Muscle layer of duodenum (tissue), 2 donors: ENCODE measurements at regions not wholly inside any gene's neighbourhood (a gene's known extent, or its start where the extent isn't known, plus 50 kb on each side); places are given as distances from the start of the nearest gene placed in this dataset.

Experiments used
- H3K27ac ChIP-seq: one replicate; pipeline ENCODE4 v1.7.0; 2013; ENCODE audit warnings: mild to moderate bottlenecking, low read length
- H3K27me3 ChIP-seq: one replicate; pipeline ENCODE4 v1.7.0; 2013; ENCODE audit warnings: low read depth, mild to moderate bottlenecking, control low read depth, low read length
- H3K36me3 ChIP-seq, 2 donors: one replicate each; pipeline ENCODE4 v1.7.0; 2013; ENCODE audit warnings: low read length in 2 of 2, control low read depth in 1 of 2, mild to moderate bottlenecking in 1 of 2; ENCODE audit not compliant: insufficient read depth in 2 of 2, control insufficient read depth in 1 of 2
- H3K4me1 ChIP-seq, 2 donors: one replicate each; pipeline ENCODE4 v1.7.0; 2013; ENCODE audit warnings: low read length in 2 of 2, mild to moderate bottlenecking in 2 of 2, control low read depth in 1 of 2, moderate library complexity in 1 of 2; ENCODE audit not compliant: insufficient read depth in 2 of 2, control insufficient read depth in 1 of 2
- H3K4me3 ChIP-seq, 2 donors: one replicate each; pipeline ENCODE4 v1.7.0; 2013; ENCODE audit warnings: low read length in 2 of 2, low read depth in 1 of 2, mild to moderate bottlenecking in 1 of 2
- H3K9me3 ChIP-seq, 2 donors: one replicate each; pipeline ENCODE4 v1.7.0; 2013; ENCODE audit warnings: low read length in 2 of 2, control low read depth in 1 of 2, mild to moderate bottlenecking in 1 of 2; ENCODE audit not compliant: control insufficient read depth in 1 of 2
- donor health status: healthy.

DNA sequence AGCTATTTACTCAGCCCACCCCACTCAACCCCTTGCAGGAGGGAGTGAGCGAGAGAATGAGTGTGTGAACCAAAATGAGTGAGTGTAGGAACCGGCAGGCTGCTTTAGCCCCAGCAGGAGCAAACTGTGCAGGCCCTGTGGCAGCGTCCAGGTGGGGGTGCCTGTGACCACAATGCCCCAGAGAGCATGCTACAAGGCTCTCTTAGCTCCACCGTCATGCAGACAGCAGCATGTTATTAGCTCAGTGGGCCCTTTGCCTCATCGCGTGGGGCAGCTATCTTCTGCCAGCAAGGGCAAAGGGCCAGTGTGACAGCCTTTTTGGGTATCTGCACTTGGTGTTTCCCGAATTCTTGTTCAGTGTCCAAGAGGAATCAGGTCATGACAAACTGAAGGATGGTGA lies 271.3 kb downstream of the GPM6A start:
- peaks cover 0 to 6% of the 10 kb centered on the region in 2 donors for H3K9me3 ChIP-seq

DNA sequence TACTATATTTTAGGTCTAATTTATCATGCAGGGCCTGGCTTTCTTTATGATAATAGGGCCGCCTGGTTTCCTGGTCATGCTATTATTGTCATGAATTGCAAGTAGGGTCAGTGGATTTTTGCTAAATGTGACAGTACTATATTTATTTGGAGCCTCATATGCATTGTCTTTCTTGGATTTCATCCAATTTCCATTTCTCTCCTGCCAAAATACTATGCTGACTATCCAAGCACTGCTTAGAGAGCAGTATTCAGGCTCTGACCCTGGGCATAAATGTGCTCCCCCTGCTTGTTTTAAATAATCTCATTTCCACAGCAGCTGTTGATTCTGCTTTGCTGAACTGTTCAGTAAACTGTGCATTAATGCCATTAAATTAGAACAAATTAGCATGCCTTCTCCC lies 269.3 kb downstream of the GPM6A start:
- H3K9me3 ChIP-seq, result peaks cover 0 to 6% of the 10 kb centered on the region in 2 donors
- H3K4me1 ChIP-seq, result peaks cover 0 to 10% of the 10 kb centered on the region in 2 donors
- no peaks in the 10 kb centered on the region for H3K36me3 ChIP-seq
- H3K27ac ChIP-seq, result no peak overlapping the region
- H3K27me3 ChIP-seq, result no peaks in the 10 kb centered on the region
- no peak overlapping the region for H3K4me3 ChIP-seq

More for the DNA sequence above, 271.3 kb downstream of the GPM6A start:
- peaks cover 0 to 10% of the 10 kb centered on the region in 2 donors for H3K4me1 ChIP-seq
- H3K27me3 ChIP-seq, result no peaks in the 10 kb centered on the region
- no peak overlapping the region for H3K4me3 ChIP-seq
- H3K27ac ChIP-seq, result no peak overlapping the region
- H3K36me3 ChIP-seq, result no peaks in the 10 kb centered on the region

DNA sequence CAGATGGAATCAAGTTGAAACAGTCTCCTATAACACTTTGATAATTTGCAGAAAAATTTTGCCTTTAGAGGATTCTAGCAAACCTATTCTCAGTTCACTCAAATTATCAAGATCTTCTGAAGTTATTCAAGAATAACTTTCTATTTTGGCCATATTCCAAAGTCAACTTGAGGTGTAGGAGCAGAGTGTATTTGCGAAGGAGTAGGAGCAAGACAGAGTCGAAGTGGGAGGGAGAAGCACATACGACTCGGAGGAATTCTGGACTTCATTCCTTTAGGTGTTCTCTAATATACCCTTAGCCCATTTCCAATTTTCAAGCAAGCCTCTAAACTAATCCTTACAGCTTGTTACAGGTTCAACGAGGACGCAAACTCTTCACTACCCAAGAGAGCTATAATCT lies 252.9 kb downstream of the GPM6A start:
- H3K27ac ChIP-seq, result no peak overlapping the region
- no peaks in the 10 kb centered on the region for H3K27me3 ChIP-seq
- no peaks in the 10 kb centered on the region for H3K4me1 ChIP-seq
- H3K9me3 ChIP-seq, result no peaks in the 10 kb centered on the region
- no peaks in the 10 kb centered on the region for H3K36me3 ChIP-seq
- H3K4me3 ChIP-seq, result no peak overlapping the region

DNA sequence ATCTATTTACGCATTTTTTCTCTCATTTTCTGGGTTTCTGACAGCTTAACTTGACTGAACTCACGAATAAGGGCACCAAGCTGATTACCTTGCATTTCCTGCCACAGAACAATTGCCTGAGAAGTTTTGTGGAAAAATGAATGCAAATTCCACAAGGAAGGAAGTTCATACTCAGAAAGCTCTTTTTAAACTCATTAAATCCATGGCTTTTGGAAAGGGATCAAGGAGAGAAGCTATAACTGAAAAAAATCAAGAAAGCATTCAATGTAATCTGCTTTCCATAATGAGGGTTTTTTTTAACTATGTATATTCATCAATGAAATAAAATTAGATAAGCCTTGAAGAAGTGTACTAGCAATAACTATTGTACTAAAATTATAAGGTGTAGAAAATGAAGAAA lies 252.5 kb downstream of the GPM6A start:
- H3K36me3 ChIP-seq, result no peaks in the 10 kb centered on the region
- no peaks in the 10 kb centered on the region for H3K9me3 ChIP-seq

DNA sequence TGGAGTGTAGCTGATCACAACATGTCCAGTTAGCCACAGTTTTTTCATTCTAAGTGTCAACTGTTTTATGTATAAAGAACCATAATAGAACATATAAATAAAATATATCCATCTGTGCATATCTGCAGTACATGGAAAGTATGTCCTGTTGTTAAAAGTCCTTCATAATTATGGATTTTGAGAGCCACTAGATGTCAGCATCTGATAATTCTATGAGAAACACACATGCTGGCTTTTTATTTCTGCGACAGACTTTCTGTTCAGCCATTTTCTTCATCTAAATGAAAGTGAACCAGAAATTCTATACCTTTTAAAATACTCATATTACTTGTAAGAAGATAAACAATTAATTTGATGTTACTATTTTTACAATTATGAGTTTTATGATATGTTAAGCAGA lies 251.5 kb downstream of the GPM6A start:
- Histone ChIP-seq H3K36me3 (no peaks in the 10 kb centered on the region), H3K4me3 (no peak overlapping the region), H3K4me1 (no peaks in the 10 kb centered on the region), H3K27me3 (no peaks in the 10 kb centered on the region), H3K27ac (no peak overlapping the region), H3K9me3 (no peaks in the 10 kb centered on the region)

More for the DNA sequence above, 252.5 kb downstream of the GPM6A start:
- no peak overlapping the region for H3K27ac ChIP-seq
- no peaks in the 10 kb centered on the region for H3K4me1 ChIP-seq
- H3K4me3 ChIP-seq, result no peak overlapping the region
- H3K27me3 ChIP-seq, result no peaks in the 10 kb centered on the region

DNA sequence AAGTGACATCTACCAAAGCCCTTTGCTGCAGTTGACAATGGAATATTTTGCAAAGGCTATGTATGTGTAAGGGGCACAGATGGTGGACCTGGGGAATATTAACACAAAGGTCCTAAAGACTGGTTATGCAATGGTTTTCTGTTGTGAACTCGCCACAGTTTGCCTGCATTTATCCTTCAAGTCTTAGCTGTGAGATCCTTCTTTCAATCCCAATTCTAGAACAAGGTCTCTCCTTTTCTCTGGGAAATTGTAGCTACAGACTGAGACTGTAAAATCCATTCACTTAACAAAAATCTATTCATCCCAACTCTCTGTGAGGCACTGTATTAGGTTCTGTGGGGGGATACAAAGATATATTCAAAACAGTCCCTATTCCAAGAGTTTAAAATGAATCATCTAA lies 250.4 kb downstream of the GPM6A start:
- H3K9me3 ChIP-seq, result peaks cover 0 to 1% of the 10 kb centered on the region in 2 donors
- no peak overlapping the region for H3K4me3 ChIP-seq
- H3K27me3 ChIP-seq, result no peaks in the 10 kb centered on the region
- no peaks in the 10 kb centered on the region for H3K4me1 ChIP-seq
- H3K27ac ChIP-seq, result no peak overlapping the region
- no peaks in the 10 kb centered on the region for H3K36me3 ChIP-seq

DNA sequence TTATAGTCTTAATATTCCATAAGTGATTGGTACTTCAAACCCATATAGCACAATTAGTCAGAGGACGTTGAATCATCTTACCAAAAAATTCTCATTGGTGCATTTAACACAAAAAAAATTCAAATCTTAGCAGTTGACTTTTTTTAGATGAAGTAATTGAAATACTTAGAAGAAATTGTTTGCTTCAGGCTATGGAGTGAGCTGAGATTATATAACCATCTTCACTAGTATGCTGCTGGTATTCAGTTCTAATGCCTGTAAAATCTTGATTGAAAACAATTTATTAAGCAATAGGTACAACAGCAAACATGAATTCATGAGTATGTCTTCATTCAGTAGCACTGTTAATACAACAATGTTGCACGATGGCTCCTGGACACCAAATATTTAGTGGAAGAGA lies 250.0 kb downstream of the GPM6A start:
- Histone ChIP-seq H3K27ac (no peak overlapping the region), H3K9me3 (peaks cover 0 to 4% of the 10 kb centered on the region in 2 donors), H3K27me3 (no peaks in the 10 kb centered on the region), H3K4me3 (no peak overlapping the region), H3K4me1 (no peaks in the 10 kb centered on the region), H3K36me3 (no peaks in the 10 kb centered on the region)

DNA sequence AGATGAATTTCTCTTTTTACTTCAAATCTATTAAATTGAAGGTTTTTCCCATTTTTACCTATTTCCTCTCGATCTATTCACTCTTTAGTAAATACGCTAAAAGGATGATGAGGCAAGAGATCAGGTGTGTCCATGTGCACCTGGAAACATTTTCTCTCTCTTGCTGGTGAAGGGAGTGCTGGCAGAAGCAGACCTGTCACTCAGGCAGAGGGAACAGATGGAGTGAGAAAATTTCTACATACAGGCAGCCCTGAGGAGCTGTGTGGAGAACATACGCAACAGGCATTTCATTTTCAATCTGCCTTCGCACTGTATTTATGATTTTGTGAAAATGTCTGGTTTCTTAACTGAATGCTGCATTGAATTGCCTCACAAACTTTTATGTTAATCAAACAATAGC lies 249.5 kb downstream of the GPM6A start:
- Histone ChIP-seq H3K9me3 (peaks cover 0 to 4% of the 10 kb centered on the region in 2 donors), H3K4me3 (no peak overlapping the region), H3K27ac (no peak overlapping the region), H3K27me3 (no peaks in the 10 kb centered on the region), H3K36me3 (no peaks in the 10 kb centered on the region), H3K4me1 (no peaks in the 10 kb centered on the region)
